GM21529 (cell line): ENCODE measurements at regions not wholly inside any gene's neighbourhood (a gene's known extent, or its start where the extent isn't known, plus 50 kb on each side); places are given as distances from the start of the nearest gene placed in this dataset.
A peak's percentile ranks its signal among the peaks of the same experiment; 100 is the strongest.
"Not testable (repeated sequence)": the region's sequence is repeated elsewhere in the genome, so short reads cannot be mapped to it uniquely, and the experiment has no call there.

Experiments used
- ATAC-seq: cut with Tn5 transposase; IDR thresholded peaks from one replicate; pipeline ENCODE4 v1.9.1; 2021; ENCODE audit not compliant: unreplicated experiment

GRCh38 chr2:144027593-144027992, 492.3 kb downstream of the ZEB2 start:
- ATAC-seq, result no peak

- ATAC-seq, result no peak
These were observed 493.2 kb downstream of the ZEB2 start for GRCh38 chr2:144026753-144027152.

GRCh38 chr2:144020047-144020446, 499.9 kb downstream of the ZEB2 start:
- ATAC-seq, result no peak

GRCh38 chr2:144015655-144016245, 504.2 kb downstream of the ZEB2 start:
- no peak for ATAC-seq

GRCh38 chr2:144015036-144015435, 504.9 kb downstream of the ZEB2 start:
- no peak for ATAC-seq

GRCh38 chr2:144014103-144014502, 505.8 kb downstream of the ZEB2 start:
- ATAC-seq, result no peak

- ATAC-seq, result no peak
These were observed 507.6 kb downstream of the ZEB2 start for GRCh38 chr2:144012304-144012703.

- ATAC-seq, result peak; percentile 56
These were observed 508.4 kb downstream of the ZEB2 start for GRCh38 chr2:144011553-144011952.

GRCh38 chr2:144011098-144011497, 508.8 kb downstream of the ZEB2 start:
- no peak for ATAC-seq

- no peak for ATAC-seq
These were observed 509.7 kb downstream of the ZEB2 start for GRCh38 chr2:144010096-144010836.

- ATAC-seq, result no peak
These were observed 513.8 kb downstream of the ZEB2 start for GRCh38 chr2:144006139-144006538.

- ATAC-seq, result no peak
These were observed 515.2 kb downstream of the ZEB2 start for GRCh38 chr2:144004742-144005141.

GRCh38 chr2:144003460-144004075, 516.4 kb downstream of the ZEB2 start:
- ATAC-seq, result peak; percentile 15

- no peak for ATAC-seq
These were observed 522.9 kb downstream of the ZEB2 start for GRCh38 chr2:143996974-143997373.

GRCh38 chr2:143994961-143995360, 525.0 kb downstream of the ZEB2 start:
- ATAC-seq, result no peak

- ATAC-seq, result not testable (repeated sequence)
These were observed 528.3 kb downstream of the ZEB2 start for GRCh38 chr2:143991596-143991995.

GRCh38 chr2:143988082-143988481, 531.8 kb downstream of the ZEB2 start:
- ATAC-seq, result no peak

- no peak for ATAC-seq
These were observed 538.5 kb downstream of the ZEB2 start for GRCh38 chr2:143981428-143981827.

- no peak for ATAC-seq
These were observed 542.6 kb downstream of the ZEB2 start for GRCh38 chr2:143977356-143977755.

- no peak for ATAC-seq
These were observed 544.7 kb downstream of the ZEB2 start for GRCh38 chr2:143975216-143975615.

- ATAC-seq, result no peak
These were observed 545.7 kb downstream of the ZEB2 start for GRCh38 chr2:143974262-143974661.

GRCh38 chr2:143968860-143969259, 551.1 kb downstream of the ZEB2 start:
- no peak for ATAC-seq
